ENCODE measurements at regions not wholly inside any gene's neighbourhood (a gene's known extent, or its start where the extent isn't known, plus 50 kb on each side); places are given as distances from the start of the nearest gene placed in this dataset.

DNA sequence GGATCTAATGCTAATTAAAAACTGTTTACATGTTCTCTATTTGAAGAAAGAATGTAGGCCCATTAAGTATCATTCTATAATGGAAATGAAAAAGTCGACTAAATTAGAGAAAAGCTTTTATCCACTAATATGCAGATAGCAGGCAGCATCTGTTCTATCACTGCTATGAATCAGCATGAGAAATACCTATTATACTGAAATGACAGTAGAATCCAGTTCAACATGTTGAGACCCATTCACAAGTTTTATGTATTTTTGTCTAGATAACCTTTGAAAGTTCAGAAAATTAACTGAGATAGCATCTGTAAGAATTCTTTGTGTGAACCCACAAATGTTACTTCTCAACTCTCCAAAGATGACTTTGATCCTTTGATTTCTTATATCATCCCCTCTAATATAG, 1254.4 kb upstream of the ADGRL3 start:
- TF ChIP-seq, protein P1, sequence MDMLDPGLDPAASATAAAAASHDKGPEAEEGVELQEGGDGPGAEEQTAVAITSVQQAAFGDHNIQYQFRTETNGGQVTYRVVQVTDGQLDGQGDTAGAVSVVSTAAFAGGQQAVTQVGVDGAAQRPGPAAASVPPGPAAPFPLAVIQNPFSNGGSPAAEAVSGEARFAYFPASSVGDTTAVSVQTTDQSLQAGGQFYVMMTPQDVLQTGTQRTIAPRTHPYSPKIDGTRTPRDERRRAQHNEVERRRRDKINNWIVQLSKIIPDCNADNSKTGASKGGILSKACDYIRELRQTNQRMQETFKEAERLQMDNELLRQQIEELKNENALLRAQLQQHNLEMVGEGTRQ (IDR thresholded peaks at IDR 0.05; ENCODE audit: low read depth, low read length): no peak
- TF ChIP-seq, protein P1 (CRISPR knock-in tag; IDR thresholded peaks at IDR 0.05; ENCODE audit: borderline replicate concordance): no peak
- TF ChIP-seq PAX8 (CRISPR knock-in tag; IDR thresholded peaks at IDR 0.05; ENCODE audit: borderline replicate concordance) (no peak), SMC3 (IDR thresholded peaks at IDR 0.05; ENCODE audit: low read length) (no peak), EZH2 (conservative IDR thresholded peaks at IDR 0.05; ENCODE audit: low read depth, low read length) (no peak), POLR2AphosphoS5 (IDR thresholded peaks at IDR 0.05; ENCODE audit: low read depth, low read length) (no peak), ISX (CRISPR knock-in tag; conservative IDR thresholded peaks at IDR 0.05) (no peak), HNRNPH1 (optimal IDR thresholded peaks at IDR 0.05; ENCODE audit: low read depth, low read length) (no peak), ZNF12 (CRISPR knock-in tag; IDR thresholded peaks at IDR 0.05) (no peak), EP300 (IDR thresholded peaks at IDR 0.05; ENCODE audit: low read depth in 2 of 2, low read length in 2 of 2) (no peak), EP300 (CRISPR knock-in tag; IDR thresholded peaks at IDR 0.05; ENCODE audit: borderline replicate concordance) (no peak), FOXJ3 (CRISPR knock-in tag; IDR thresholded peaks at IDR 0.05; ENCODE audit: borderline replicate concordance) (no peak), RFX3 (CRISPR knock-in tag; IDR thresholded peaks at IDR 0.05) (no peak)
- TF ChIP-seq, protein P2, sequence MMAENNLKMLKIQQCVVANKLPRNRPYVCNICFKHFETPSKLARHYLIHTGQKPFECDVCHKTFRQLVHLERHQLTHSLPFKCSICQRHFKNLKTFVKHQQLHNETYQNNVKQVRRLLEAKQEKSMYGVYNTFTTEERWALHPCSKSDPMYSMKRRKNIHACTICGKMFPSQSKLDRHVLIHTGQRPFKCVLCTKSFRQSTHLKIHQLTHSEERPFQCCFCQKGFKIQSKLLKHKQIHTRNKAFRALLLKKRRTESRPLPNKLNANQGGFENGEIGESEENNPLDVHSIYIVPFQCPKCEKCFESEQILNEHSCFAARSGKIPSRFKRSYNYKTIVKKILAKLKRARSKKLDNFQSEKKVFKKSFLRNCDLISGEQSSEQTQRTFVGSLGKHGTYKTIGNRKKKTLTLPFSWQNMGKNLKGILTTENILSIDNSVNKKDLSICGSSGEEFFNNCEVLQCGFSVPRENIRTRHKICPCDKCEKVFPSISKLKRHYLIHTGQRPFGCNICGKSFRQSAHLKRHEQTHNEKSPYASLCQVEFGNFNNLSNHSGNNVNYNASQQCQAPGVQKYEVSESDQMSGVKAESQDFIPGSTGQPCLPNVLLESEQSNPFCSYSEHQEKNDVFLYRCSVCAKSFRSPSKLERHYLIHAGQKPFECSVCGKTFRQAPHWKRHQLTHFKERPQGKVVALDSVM (CRISPR knock-in tag; IDR thresholded peaks at IDR 0.05): no peak
- TF ChIP-seq, protein P3, sequence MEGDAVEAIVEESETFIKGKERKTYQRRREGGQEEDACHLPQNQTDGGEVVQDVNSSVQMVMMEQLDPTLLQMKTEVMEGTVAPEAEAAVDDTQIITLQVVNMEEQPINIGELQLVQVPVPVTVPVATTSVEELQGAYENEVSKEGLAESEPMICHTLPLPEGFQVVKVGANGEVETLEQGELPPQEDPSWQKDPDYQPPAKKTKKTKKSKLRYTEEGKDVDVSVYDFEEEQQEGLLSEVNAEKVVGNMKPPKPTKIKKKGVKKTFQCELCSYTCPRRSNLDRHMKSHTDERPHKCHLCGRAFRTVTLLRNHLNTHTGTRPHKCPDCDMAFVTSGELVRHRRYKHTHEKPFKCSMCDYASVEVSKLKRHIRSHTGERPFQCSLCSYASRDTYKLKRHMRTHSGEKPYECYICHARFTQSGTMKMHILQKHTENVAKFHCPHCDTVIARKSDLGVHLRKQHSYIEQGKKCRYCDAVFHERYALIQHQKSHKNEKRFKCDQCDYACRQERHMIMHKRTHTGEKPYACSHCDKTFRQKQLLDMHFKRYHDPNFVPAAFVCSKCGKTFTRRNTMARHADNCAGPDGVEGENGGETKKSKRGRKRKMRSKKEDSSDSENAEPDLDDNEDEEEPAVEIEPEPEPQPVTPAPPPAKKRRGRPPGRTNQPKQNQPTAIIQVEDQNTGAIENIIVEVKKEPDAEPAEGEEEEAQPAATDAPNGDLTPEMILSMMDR (CRISPR knock-in tag; IDR thresholded peaks at IDR 0.05): no peak
